Calu3 (cell line): ENCODE measurements at regions not wholly inside any gene's neighbourhood (a gene's known extent, or its start where the extent isn't known, plus 50 kb on each side); places are given as distances from the start of the nearest gene placed in this dataset.

Experiments
- BruUV-seq: library from RNA; stranded (reverse); fragments of 400-500 nt; replicated peaks from 2 replicates; lab custom pipeline; 2021; lab: Mats Ljungman, UMichigan
- CTCF ChIA-PET: fragments of 300-600 bp; sonication (Branson Sonifier 250); formaldehyde crosslinking; loops from one replicate; lab custom pipeline; 2022; ENCODE audit warnings: antibody characterized with exemption; lab: Charles Lee
- DNase-seq: peaks from one replicate; pipeline ENCODE4 v3.0.0; 2022
- H3K27ac Mint-ChIP-seq: one replicate; pipeline ENCODE4 v1.8.0; 2022; ENCODE audit warnings: mixed read lengths; ENCODE audit not compliant: unreplicated experiment
- H3K27me3 Mint-ChIP-seq: one replicate; pipeline ENCODE4 v1.8.0; 2022; ENCODE audit warnings: mixed read lengths; ENCODE audit not compliant: unreplicated experiment
- H3K36me3 Mint-ChIP-seq: one replicate; pipeline ENCODE4 v1.8.0; 2022; ENCODE audit warnings: mild to moderate bottlenecking, moderate library complexity, mixed read lengths; ENCODE audit not compliant: insufficient read depth, unreplicated experiment
- H3K4me1 Mint-ChIP-seq: one replicate; pipeline ENCODE4 v1.8.0; 2022; ENCODE audit warnings: mild to moderate bottlenecking, low read depth, mixed read lengths; ENCODE audit not compliant: unreplicated experiment
- H3K4me3 Mint-ChIP-seq: one replicate; pipeline ENCODE4 v1.8.0; 2022; ENCODE audit warnings: mild to moderate bottlenecking, low read depth, moderate library complexity, mixed read lengths; ENCODE audit not compliant: unreplicated experiment
- H3K9me3 Mint-ChIP-seq: one replicate; pipeline ENCODE4 v1.8.0; 2022; ENCODE audit warnings: low read depth, mixed read lengths; ENCODE audit not compliant: unreplicated experiment
- CTCF ChIP-seq: fragments of 200-600 bp; IDR thresholded peaks from one replicate; pipeline ENCODE4 v1.8.0; 2022; ENCODE audit warnings: antibody characterized with exemption; ENCODE audit not compliant: unreplicated experiment
- intact Hi-C: fragments of 100-400 bp; cut with micrococcal nuclease; formaldehyde crosslinking; loops from one replicate; pipeline ENCODE4 v1.10.0; 2022; ENCODE audit not compliant: unreplicated experiment

- CTCF ChIA-PET = no interaction called here
- no peak for DNase-seq
- Mint-ChIP-seq H3K36me3 (no peaks in the 10 kb centered on the region), H3K4me3 (no peak overlapping the region), H3K27ac (no peak overlapping the region), H3K27me3 (no peaks in the 10 kb centered on the region), H3K9me3 (peaks cover 7% of the 10 kb centered on the region), H3K4me1 (no peaks in the 10 kb centered on the region)
- intact Hi-C loops = no loop called here
- no TSS peak for BruUV-seq
- no peak for TF ChIP-seq CTCF
Observed at GRCh38 chrX:95716841-95717240, 967.8 kb upstream of the DIAPH2 start.

GRCh38 chrX:95718746-95719145, 965.9 kb upstream of the DIAPH2 start:
- Mint-ChIP-seq H3K27ac (no peak overlapping the region), H3K4me3 (no peak overlapping the region), H3K36me3 (no peaks in the 10 kb centered on the region), H3K4me1 (no peaks in the 10 kb centered on the region), H3K9me3 (peaks cover 7% of the 10 kb centered on the region), H3K27me3 (no peaks in the 10 kb centered on the region)
- CTCF ChIA-PET = no interaction called here
- no TSS peak for BruUV-seq
- no peak for TF ChIP-seq CTCF
- intact Hi-C loops = no loop called here
- no peak for DNase-seq

- H3K4me3 Mint-ChIP-seq = no peak overlapping the region
- no peaks in the 10 kb centered on the region for H3K4me1 Mint-ChIP-seq
- no peak for TF ChIP-seq CTCF
- H3K36me3 Mint-ChIP-seq = no peaks in the 10 kb centered on the region
- CTCF ChIA-PET = no interaction called here
- no peaks in the 10 kb centered on the region for H3K27me3 Mint-ChIP-seq
- DNase-seq = no peak
- BruUV-seq = no TSS peak
- intact Hi-C loops = no loop called here
- peaks cover 7% of the 10 kb centered on the region for H3K9me3 Mint-ChIP-seq
- H3K27ac Mint-ChIP-seq = no peak overlapping the region
Observed at GRCh38 chrX:95721011-95721410, 963.6 kb upstream of the DIAPH2 start.

- Mint-ChIP-seq H3K36me3 (no peaks in the 10 kb centered on the region), H3K9me3 (no peaks in the 10 kb centered on the region)
Observed at GRCh38 chrX:95728446-95728845, 956.2 kb upstream of the DIAPH2 start.

More at GRCh38 chrX:95728446-95728845, 956.2 kb upstream of the DIAPH2 start:
- intact Hi-C loops = no loop called here
- BruUV-seq = no TSS peak
- H3K27me3 Mint-ChIP-seq = no peaks in the 10 kb centered on the region
- DNase-seq = no peak
- CTCF ChIA-PET = no interaction called here
- no peaks in the 10 kb centered on the region for H3K4me1 Mint-ChIP-seq
- TF ChIP-seq CTCF = no peak
- H3K4me3 Mint-ChIP-seq = no peak overlapping the region
- H3K27ac Mint-ChIP-seq = no peak overlapping the region
